GM19397 (cell line): ENCODE measurements at regions not wholly inside any gene's neighbourhood (a gene's known extent, or its start where the extent isn't known, plus 50 kb on each side); places are given as distances from the start of the nearest gene placed in this dataset.

ENCODE experiments used
- ATAC-seq: cut with Tn5 transposase; IDR thresholded peaks from one replicate; pipeline ENCODE4 v1.9.1; 2021; ENCODE audit warnings: mild to moderate bottlenecking, moderate library complexity; ENCODE audit not compliant: unreplicated experiment

GRCh38 chr13:74622284-74622683 is 488.1 kb upstream of the KLF12 start:
- ATAC-seq, result no peak

- ATAC-seq, result no peak
Measured at GRCh38 chr13:74620711-74621110, 486.5 kb upstream of the KLF12 start.

DNA sequence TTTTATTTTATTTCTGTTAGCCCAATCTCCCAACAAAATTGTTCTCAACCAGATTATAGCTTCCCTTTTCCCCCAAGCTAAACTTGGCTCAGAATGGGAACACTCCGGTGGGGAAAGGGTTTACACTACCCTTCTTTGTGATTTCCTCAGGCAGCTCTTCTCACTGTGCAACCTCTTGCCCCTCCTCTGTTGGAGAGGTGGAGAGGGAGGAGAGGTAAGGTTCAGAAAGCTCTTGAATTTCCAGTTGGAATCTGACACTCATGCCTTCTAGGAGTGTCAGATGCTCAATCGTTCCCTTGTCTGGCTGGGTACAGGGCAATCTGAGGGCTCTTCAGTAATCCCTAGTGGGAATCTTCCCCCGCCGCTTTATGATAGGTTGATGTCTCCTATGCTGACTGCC is 486.1 kb upstream of the KLF12 start:
- ATAC-seq, result no peak

DNA sequence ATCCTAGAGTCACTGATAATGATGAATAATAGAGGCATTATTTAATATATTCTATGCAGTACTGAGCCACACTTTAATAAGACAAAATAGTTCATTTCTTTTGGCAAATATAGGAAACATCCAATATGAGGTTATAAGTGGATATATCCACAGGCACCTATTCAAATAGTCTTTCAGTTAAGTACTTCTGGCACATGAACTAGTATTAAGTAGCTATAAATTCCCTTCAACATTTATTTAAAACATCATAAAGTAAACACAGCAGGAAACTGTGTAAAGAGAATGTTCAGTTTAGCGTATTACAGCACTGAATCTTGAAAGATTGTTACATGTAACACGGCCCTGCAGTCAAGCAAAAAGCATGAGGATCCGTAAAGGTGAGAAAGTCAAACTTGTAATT is 463.3 kb upstream of the KLF12 start:
- ATAC-seq, result no peak

DNA sequence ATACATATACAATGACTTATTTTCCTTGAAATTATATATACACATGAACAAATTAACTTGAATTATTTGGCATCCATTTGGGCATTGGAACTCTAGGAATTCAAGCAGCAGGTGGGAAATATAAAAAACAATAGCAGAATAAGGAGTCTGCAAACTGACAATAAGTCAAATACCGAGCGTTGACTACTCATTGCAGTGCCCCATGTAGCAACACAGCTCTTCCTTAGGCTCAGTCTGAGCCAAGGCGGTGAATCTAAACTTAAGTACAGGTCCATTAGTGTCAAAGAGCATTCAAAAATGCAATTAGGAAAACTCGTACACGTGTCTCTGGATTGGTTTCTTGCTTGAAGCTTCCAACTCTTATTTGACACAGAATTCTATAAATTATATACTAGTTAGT is 462.5 kb upstream of the KLF12 start:
- ATAC-seq, result no peak

- ATAC-seq, result no peak
Measured at GRCh38 chr13:74593688-74594087, 459.5 kb upstream of the KLF12 start.

GRCh38 chr13:74586847-74587246 is 452.6 kb upstream of the KLF12 start:
- ATAC-seq, result no peak

DNA sequence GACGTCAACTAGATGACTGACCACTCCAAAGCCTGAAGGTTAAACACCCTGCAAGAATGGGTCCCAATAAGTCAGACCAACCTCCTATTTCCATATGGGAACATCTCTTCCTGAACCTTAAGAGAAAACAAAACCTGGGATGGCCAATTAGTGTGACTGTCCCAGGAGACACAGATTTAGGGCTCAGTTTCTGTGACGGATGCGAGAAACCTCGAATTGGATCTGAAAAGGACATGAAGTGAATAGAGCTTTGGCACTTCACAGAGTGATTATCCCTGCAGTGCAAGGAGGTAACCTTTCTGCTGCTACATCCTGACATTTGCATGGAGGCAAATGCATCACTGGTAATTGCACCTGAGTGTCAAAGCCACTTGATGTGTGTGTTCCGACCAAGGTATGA is 442.2 kb upstream of the KLF12 start:
- ATAC-seq, result no peak

GRCh38 chr13:74575729-74576125 is 441.5 kb upstream of the KLF12 start:
- peak; percentile 75 for ATAC-seq

GRCh38 chr13:74574964-74575728 is 440.9 kb upstream of the KLF12 start:
- ATAC-seq, result peak; percentile 29

GRCh38 chr13:74573654-74574053 is 439.4 kb upstream of the KLF12 start:
- ATAC-seq, result no peak

DNA sequence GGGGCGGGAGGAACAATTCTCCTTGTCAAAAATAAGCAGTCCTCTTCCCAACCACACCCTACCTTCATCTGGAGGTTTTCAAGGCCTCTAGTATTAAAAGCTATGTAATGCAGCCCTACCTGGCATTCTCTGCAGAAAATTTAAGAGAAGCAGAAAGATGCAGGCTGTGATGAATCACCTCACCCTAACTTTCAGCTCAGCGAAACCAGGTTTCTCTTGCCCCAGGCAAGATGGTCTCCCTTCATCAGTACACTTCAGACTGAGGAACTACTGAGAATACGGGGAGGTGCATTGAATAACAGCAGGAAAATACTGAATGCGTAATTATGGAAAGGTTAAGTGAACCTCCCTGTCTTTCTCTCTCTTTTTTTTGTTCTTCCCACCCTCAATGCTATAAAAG is 437.6 kb upstream of the KLF12 start:
- no peak for ATAC-seq

GRCh38 chr13:74570834-74571233 is 436.6 kb upstream of the KLF12 start:
- no peak for ATAC-seq

DNA sequence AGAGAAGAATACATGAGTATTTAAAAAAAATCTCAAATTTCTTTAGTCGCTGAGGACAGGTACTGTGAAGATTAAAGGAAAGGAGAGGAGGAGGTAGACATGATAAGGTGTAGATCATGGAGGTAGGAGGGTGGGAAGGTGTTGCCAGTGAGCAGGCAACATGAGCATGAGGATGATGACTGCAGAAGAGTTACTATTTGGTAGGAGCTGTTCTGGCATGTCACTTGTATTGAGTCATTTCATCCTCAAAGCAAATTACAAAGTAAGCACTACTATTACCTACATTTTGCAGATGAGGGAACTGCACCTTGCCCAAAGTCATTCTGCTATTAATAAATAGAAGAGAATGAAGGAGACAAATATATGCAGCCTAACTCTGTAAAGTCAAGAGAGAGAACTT is 435.8 kb upstream of the KLF12 start:
- no peak for ATAC-seq

DNA sequence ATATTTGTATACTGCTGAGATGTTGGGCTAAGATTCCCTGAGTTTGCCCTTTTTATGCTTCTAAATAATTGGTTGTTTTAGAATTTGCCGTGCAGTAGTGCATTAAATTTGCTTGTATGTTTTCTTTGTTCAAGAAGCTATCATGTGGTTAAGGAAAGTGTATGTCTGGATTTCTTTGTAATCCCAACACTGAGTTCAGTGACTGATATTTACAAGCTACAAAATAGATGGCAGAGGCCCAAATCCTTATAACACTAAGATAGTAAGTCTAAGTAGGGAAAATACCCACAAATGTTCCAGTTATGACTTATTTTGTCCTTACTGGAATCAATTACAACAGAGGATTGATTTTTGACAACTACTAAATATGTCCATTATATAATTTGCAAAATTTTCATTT is 435.0 kb upstream of the KLF12 start:
- no peak for ATAC-seq

DNA sequence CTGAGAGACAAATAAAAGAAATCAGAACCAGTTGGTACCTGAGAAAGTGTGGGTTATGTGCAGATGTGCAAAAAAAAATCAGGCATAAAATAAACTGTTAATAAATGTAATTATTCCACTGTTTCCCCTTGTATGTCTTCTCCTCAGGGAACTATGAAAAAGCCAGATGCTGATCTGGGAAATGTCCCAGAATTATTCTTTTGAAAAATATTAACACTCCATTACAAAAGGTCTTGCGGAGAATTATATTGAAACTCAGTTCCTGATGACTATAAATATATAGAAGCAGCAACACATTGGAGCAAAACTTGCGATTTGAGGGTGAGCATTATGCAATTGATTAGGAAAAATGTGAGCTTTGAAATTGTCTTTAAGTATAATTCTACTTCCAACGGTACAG is 433.3 kb upstream of the KLF12 start:
- no peak for ATAC-seq

DNA sequence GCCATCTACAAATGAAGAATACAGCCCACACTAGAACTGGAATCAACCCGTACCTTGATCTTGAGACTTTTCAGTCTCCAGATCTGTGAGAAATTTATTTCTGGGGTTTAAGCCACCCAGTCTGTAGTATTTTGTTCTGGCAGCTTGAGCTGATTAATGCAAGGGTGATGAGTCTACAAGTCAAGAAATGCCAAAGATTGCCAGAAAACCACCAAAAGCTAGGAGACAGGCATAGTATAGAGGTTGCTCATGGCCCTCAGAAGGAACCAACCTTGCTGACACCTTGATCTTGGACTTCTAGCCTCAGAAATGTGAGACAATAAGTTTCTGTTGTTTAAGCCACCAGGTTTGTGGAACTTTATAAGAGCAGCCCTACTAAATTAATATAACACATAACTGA is 428.2 kb upstream of the KLF12 start:
- no peak for ATAC-seq

DNA sequence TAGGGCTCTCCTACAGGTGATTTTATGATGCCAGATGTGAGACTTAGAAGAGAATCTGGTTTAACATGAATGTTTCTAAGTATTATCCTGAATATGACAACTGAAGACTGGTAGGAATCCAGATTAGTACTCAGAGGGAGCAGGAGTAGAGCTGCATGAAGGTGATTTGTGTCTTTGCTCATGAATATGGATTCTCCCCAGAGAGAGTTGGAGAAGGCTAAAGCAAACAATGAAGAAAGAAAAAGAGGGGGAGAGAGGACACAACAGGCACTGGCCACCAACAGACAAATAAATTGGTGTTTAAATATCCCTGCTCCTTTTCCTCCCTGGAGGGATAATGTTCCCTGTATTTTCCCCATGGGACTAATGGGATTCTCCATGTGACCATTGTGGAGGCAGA is 427.0 kb upstream of the KLF12 start:
- no peak for ATAC-seq

GRCh38 chr13:74560325-74560724 is 426.1 kb upstream of the KLF12 start:
- peak; percentile 76 for ATAC-seq

GRCh38 chr13:74557870-74558269 is 423.7 kb upstream of the KLF12 start:
- ATAC-seq, result no peak

DNA sequence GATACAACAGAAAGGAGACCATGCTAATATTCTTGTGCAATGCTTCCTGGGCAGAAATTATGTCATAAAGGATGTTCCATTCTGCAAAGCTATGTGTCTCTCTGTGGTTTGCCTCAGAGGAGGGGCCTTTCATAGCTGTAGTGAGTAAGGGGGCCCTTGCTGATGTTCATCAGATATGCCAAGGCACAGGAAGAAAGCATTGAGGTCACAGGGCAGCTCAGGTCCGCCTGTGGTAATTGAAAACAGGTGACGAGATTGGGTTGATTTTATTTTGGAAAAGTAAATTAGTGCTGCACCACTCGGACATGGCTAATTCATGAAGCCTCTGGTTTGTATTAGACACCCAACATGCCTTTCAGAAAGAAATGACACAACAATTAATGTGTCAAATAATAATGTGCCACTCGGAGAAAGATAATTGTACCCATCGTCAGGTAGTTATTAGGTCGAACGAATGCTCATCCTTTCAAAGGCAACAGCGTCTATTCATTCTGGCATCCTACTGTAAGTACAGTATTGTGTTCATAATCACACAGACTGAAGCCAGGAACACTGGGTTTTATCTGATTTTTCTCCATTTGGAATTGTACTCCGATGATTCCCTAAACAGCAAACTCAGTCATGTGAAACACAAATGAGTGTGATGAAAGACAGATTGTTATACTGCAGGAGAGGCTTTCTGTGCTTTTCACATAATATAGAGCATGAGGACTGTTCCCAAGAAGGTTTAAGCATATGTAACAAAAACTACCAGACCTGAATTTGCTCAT is 421.6 kb upstream of the KLF12 start:
- ATAC-seq, result no peak

GRCh38 chr13:74555276-74555625 is 421.0 kb upstream of the KLF12 start:
- ATAC-seq, result no peak
